ENCODE measurements at regions not wholly inside any gene's neighbourhood (a gene's known extent, or its start where the extent isn't known, plus 50 kb on each side); places are given as distances from the start of the nearest gene placed in this dataset.

DNA sequence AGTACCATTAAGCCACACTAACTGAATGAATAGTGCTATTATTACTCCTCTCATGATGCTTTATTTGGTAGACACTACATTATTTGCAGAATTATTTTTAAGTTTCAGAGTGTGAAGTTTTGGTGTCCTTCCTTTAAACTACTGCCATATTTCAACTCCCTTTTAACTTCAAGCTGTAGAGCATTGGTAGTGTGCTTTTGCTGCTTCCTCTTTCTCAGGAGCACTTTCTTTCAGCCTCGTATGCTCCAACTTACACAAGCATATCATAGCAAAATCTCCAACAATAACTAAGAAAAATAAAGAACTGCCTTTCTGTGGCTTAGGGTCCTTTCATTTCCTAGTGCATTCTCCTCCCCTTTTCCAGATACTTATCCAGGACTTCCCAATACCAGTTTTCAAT lies 476.4 kb upstream of the AGTR1 start:
- POLR2A ChIA-PET: no interaction called here
- ATAC-seq (no peak), FAIRE-seq (no peak), DNase-seq (ENCODE audit: low read depth in 1 of 2, low spot score in 1 of 2) (no peak)
- H3K4me2 ChIP-seq: no peak overlapping the region
- H3K27ac ChIP-seq: no peak overlapping the region
- WGBS (ENCODE audit: missing lambda C conversion rate): 26% methylated on average over 1 of the region's 1 CpG
- no peaks in the 10 kb centered on the region for H3K4me1 ChIP-seq
- CTCF ChIA-PET: interaction anchor here (1.3 kb wide), 1 partner anchor 15 kb away, joined by 3 read pairs; no protein-coding TSS in a partner anchor
- no peak for TF ChIP-seq FOSL2 (IDR thresholded peaks at IDR 0.05)
- TF ChIP-seq FOSL2 (CRISPR knock-in tag; IDR thresholded peaks at IDR 0.05): no peak
- no peak for TF ChIP-seq POLR2A (IDR thresholded peaks at IDR 0.05; ENCODE audit: low read length)
- no peak for TF ChIP-seq CHD4 (IDR thresholded peaks at IDR 0.05; ENCODE audit: borderline replicate concordance)
- TF ChIP-seq BHLHE40 (IDR thresholded peaks at IDR 0.05; ENCODE audit: low read depth, low read length): no peak
- TF ChIP-seq, protein P1, sequence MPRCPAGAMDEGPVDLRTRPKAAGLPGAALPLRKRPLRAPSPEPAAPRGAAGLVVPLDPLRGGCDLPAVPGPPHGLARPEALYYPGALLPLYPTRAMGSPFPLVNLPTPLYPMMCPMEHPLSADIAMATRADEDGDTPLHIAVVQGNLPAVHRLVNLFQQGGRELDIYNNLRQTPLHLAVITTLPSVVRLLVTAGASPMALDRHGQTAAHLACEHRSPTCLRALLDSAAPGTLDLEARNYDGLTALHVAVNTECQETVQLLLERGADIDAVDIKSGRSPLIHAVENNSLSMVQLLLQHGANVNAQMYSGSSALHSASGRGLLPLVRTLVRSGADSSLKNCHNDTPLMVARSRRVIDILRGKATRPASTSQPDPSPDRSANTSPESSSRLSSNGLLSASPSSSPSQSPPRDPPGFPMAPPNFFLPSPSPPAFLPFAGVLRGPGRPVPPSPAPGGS (IDR thresholded peaks at IDR 0.05): no peak
- no peak for TF ChIP-seq HDAC2 (IDR thresholded peaks at IDR 0.05)
- no peak for TF ChIP-seq RFX5 (IDR thresholded peaks at IDR 0.05)
- TF ChIP-seq, protein P2, sequence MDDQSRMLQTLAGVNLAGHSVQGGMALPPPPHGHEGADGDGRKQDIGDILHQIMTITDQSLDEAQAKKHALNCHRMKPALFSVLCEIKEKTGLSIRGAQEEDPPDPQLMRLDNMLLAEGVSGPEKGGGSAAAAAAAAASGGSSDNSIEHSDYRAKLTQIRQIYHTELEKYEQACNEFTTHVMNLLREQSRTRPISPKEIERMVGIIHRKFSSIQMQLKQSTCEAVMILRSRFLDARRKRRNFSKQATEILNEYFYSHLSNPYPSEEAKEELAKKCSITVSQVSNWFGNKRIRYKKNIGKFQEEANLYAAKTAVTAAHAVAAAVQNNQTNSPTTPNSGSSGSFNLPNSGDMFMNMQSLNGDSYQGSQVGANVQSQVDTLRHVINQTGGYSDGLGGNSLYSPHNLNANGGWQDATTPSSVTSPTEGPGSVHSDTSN (IDR thresholded peaks at IDR 0.05): no peak
- TF ChIP-seq CBX8 (IDR thresholded peaks at IDR 0.05): no peak
- TF ChIP-seq PHF8 (IDR thresholded peaks at IDR 0.05; ENCODE audit: borderline replicate concordance, low read depth): no peak
- TF ChIP-seq FOSB (CRISPR knock-in tag; IDR thresholded peaks at IDR 0.05): no peak
- TF ChIP-seq SMC3 (IDR thresholded peaks at IDR 0.05): no peak
- H3K4me3 ChIP-seq: no peak overlapping the region
- no peaks in the 10 kb centered on the region for H3K9me3 ChIP-seq

DNA sequence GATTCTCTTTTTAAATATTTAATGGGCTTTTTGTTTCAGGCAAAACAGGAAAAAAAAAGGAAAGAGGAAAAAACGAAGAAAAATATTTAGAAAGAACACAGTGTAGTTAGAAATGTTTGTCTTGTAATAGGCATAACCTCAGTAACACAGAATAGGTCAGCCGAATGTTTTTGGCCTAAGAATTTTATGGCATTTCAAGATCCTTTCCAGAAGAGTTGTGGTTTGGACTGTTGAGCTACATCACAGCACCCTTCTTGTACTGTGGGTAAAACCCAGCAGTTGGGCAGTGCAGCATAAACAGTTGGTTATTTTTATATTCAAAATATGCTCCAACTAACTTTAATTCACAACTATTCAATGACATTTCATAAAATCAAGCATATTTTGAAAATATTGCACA lies 474.4 kb upstream of the AGTR1 start:
- no peak for TF ChIP-seq MAZ (IDR thresholded peaks at IDR 0.05; ENCODE audit: borderline replicate concordance, low read depth, low read length)
- no peak for TF ChIP-seq NR3C1 (IDR thresholded peaks at IDR 0.05)
- TF ChIP-seq, protein P1 (IDR thresholded peaks at IDR 0.05): no peak
- no peak for TF ChIP-seq JUN (IDR thresholded peaks at IDR 0.05)
- TF ChIP-seq, protein P3, sequence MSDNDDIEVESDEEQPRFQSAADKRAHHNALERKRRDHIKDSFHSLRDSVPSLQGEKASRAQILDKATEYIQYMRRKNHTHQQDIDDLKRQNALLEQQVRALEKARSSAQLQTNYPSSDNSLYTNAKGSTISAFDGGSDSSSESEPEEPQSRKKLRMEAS (IDR thresholded peaks at IDR 0.05): no peak
- no peak for TF ChIP-seq PHF8 (IDR thresholded peaks at IDR 0.05; ENCODE audit: borderline replicate concordance, low read depth)
- TF ChIP-seq KDM5A (IDR thresholded peaks at IDR 0.05): no peak
- no peak for TF ChIP-seq TP53 (CRISPR knock-in tag; IDR thresholded peaks at IDR 0.05)
- no peak for TF ChIP-seq CBX8 (IDR thresholded peaks at IDR 0.05)
- no peak for TF ChIP-seq HEYL (CRISPR knock-in tag; IDR thresholded peaks at IDR 0.05)
- no peak for TF ChIP-seq NPAS2 (CRISPR knock-in tag; IDR thresholded peaks at IDR 0.05; ENCODE audit: borderline replicate concordance)
- no peak for TF ChIP-seq MYC (IDR thresholded peaks at IDR 0.05; ENCODE audit: borderline replicate concordance, low read length)
- TF ChIP-seq ZNF302 (CRISPR knock-in tag; IDR thresholded peaks at IDR 0.05): no peak
- no peak for TF ChIP-seq HOXB5 (CRISPR knock-in tag; IDR thresholded peaks at IDR 0.05)
- TF ChIP-seq CBX2 (IDR thresholded peaks at IDR 0.05; ENCODE audit: borderline replicate concordance, low read depth): no peak
- TF ChIP-seq, protein P4, sequence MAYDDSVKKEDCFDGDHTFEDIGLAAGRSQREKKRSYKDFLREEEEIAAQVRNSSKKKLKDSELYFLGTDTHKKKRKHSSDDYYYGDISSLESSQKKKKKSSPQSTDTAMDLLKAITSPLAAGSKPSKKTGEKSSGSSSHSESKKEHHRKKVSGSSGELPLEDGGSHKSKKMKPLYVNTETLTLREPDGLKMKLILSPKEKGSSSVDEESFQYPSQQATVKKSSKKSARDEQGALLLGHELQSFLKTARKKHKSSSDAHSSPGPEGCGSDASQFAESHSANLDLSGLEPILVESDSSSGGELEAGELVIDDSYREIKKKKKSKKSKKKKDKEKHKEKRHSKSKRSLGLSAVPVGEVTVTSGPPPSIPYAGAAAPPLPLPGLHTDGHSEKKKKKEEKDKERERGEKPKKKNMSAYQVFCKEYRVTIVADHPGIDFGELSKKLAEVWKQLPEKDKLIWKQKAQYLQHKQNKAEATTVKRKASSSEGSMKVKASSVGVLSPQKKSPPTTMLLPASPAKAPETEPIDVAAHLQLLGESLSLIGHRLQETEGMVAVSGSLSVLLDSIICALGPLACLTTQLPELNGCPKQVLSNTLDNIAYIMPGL (CRISPR knock-in tag; IDR thresholded peaks at IDR 0.05; ENCODE audit: borderline replicate concordance): no peak
- CTCF ChIA-PET: interaction anchor here (0.7 kb wide), 1 partner anchor 22 kb away, joined by 4 read pairs; no protein-coding TSS in a partner anchor
- no peak overlapping the region for H3K27ac ChIP-seq
- 38% methylated on average over 2 of the region's 2 CpGs for WGBS (ENCODE audit: missing lambda C conversion rate)
- H3K4me3 ChIP-seq: no peak overlapping the region
- no peaks in the 10 kb centered on the region for H3K9me3 ChIP-seq
- H3K4me1 ChIP-seq: no peaks in the 10 kb centered on the region
- no peak overlapping the region for H3K4me2 ChIP-seq
- POLR2A ChIA-PET: no interaction called here
- no peak for DNase-seq (ENCODE audit: low read depth in 1 of 2, low spot score in 1 of 2)
- ATAC-seq: no peak
- no peak for FAIRE-seq
